ENCODE measurements at regions not wholly inside any gene's neighbourhood (a gene's known extent, or its start where the extent isn't known, plus 50 kb on each side); places are given as distances from the start of the nearest gene placed in this dataset.

DNA sequence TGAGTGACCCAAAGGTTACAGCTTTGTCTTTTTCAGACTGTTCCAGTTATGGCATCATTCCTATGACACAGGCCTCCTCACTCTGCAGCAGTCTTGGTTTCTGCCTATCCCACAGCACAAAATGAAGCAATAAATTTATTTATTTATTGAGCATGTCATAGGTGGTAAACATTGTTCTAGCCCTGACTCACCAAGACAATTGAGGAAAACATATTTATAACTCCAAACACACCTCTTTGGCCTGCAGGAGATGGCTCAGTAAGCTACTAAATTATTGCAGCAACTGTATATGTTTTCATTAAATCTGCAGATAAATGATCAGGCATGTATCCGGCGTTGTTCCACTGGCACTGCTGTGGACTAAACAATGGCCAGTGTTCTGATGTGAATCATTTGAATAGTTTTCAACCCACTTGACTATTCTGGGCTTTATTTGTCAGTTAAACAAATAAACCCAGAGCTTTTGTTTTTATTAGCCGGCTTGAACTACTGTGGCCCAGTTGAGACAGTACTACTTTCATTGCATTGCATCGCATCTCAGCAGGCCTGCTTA lies 83.2 kb downstream of the FOXD1 start:
- TF ChIP-seq RNF2 (IDR thresholded peaks at IDR 0.05; ENCODE audit: borderline replicate concordance, low read depth): no peak
- no peak for TF ChIP-seq RARB (CRISPR knock-in tag; IDR thresholded peaks at IDR 0.05)
- TF ChIP-seq POLR2A (IDR thresholded peaks at IDR 0.05; ENCODE audit: low read length): no peak
- no peak for TF ChIP-seq CHD2 (IDR thresholded peaks at IDR 0.05; ENCODE audit: low read length, partially characterized antibody)
- TF ChIP-seq, protein P1, sequence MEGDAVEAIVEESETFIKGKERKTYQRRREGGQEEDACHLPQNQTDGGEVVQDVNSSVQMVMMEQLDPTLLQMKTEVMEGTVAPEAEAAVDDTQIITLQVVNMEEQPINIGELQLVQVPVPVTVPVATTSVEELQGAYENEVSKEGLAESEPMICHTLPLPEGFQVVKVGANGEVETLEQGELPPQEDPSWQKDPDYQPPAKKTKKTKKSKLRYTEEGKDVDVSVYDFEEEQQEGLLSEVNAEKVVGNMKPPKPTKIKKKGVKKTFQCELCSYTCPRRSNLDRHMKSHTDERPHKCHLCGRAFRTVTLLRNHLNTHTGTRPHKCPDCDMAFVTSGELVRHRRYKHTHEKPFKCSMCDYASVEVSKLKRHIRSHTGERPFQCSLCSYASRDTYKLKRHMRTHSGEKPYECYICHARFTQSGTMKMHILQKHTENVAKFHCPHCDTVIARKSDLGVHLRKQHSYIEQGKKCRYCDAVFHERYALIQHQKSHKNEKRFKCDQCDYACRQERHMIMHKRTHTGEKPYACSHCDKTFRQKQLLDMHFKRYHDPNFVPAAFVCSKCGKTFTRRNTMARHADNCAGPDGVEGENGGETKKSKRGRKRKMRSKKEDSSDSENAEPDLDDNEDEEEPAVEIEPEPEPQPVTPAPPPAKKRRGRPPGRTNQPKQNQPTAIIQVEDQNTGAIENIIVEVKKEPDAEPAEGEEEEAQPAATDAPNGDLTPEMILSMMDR (IDR thresholded peaks at IDR 0.05): no peak
- no peak for TF ChIP-seq CHD4 (IDR thresholded peaks at IDR 0.05; ENCODE audit: borderline replicate concordance)
- no peak for TF ChIP-seq ZC3H11A (IDR thresholded peaks at IDR 0.05)

All from A549 (cell line).